CD4-positive, alpha-beta T cell (primary cell): ENCODE measurements at regions not wholly inside any gene's neighbourhood (a gene's known extent, or its start where the extent isn't known, plus 50 kb on each side); places are given as distances from the start of the nearest gene placed in this dataset.

Experiments used
- ATAC-seq: fragments of 200-7000 bp; cut with Tn5 transposase; one replicate; pipeline ENCODE4 v1.10.0; 2022; ENCODE audit warnings: mild to moderate bottlenecking; ENCODE audit not compliant: poor library complexity
- CTCF ChIA-PET: fragments of 350-600 bp; sonication (Branson Sonifier 250); formaldehyde crosslinking; loops from one replicate; lab custom pipeline; 2021; ENCODE audit warnings: antibody characterized with exemption, inconsistent platforms; lab: Charles Lee
- POLR2A ChIA-PET: fragments of 350-600 bp; sonication (Branson Sonifier 250); formaldehyde crosslinking; loops from one replicate; lab custom pipeline; 2021; ENCODE audit warnings: antibody characterized with exemption, inconsistent platforms; lab: Charles Lee
- DNase-seq, 14 experiments: peaks; one replicate each; pipeline ENCODE4 v3.0.0-alpha.2; 2013 to 2020; ENCODE audit warnings: mixed read lengths in 2 of 14
- H3K27ac ChIP-seq, 2 donors: one replicate each; pipeline versions ENCODE4 v1.5.1 to v1.7.0; 2013; ENCODE audit warnings: low read length in 2 of 2, low read depth in 1 of 2, mild to moderate bottlenecking in 1 of 2
- H3K27me3 ChIP-seq, 2 experiments: 1 replicate in 1 of 2; 2 replicates in 1 of 2; pipeline versions ENCODE4 v1.6.1 to v1.7.0; 2013; ENCODE audit warnings: low read length in 2 of 2, control low read depth in 1 of 2, mild to moderate bottlenecking in 1 of 2, moderate library complexity in 1 of 2; ENCODE audit not compliant: insufficient read depth in 2 of 2, control insufficient read depth in 1 of 2
- H3K36me3 ChIP-seq: one replicate; pipeline ENCODE4 v1.6.1; 2013; ENCODE audit warnings: low read length, control low read depth; ENCODE audit not compliant: insufficient read depth
- H3K4me1 ChIP-seq: one replicate; pipeline ENCODE4 v1.6.1; 2013; ENCODE audit warnings: low read length, control low read depth; ENCODE audit not compliant: insufficient read depth
- H3K4me3 ChIP-seq: one replicate; pipeline ENCODE4 v1.5.1; 2013; ENCODE audit warnings: mild to moderate bottlenecking, low read length, moderate library complexity
- H3K9me3 ChIP-seq, 2 experiments: 1 replicate in 1 of 2; 2 replicates in 1 of 2; pipeline versions ENCODE4 v1.6.1 to v1.7.0; 2013; ENCODE audit warnings: low read length in 2 of 2, mild to moderate bottlenecking in 2 of 2, control low read depth in 1 of 2, moderate library complexity in 1 of 2; ENCODE audit not compliant: control insufficient read depth in 1 of 2, insufficient read depth in 1 of 2
- H3K27ac Mint-ChIP-seq: one replicate; pipeline ENCODE4 v1.8.0; 2020; ENCODE audit warnings: mixed read lengths
- H3K27me3 Mint-ChIP-seq: one replicate; pipeline ENCODE4 v1.8.0; 2021; ENCODE audit warnings: mixed read lengths
- H3K36me3 Mint-ChIP-seq: one replicate; pipeline ENCODE4 v1.8.0; 2021; ENCODE audit warnings: low read depth, mixed read lengths
- H3K4me1 Mint-ChIP-seq: one replicate; pipeline ENCODE4 v1.8.0; 2021; ENCODE audit warnings: low read depth, mixed read lengths
- H3K4me3 Mint-ChIP-seq: one replicate; pipeline ENCODE4 v1.8.0; 2020; ENCODE audit warnings: mild to moderate bottlenecking, mixed read lengths
- H3K9me3 Mint-ChIP-seq: one replicate; pipeline ENCODE4 v1.8.0; 2020; ENCODE audit warnings: mixed read lengths
- CTCF ChIP-seq: fragments of 200-600 bp; IDR thresholded peaks from one replicate; pipeline ENCODE4 v1.8.0; 2022; ENCODE audit warnings: antibody characterized with exemption, mild to moderate bottlenecking
- intact Hi-C, 2 experiments: fragments of 100-400 bp; cut with DNase I in 1 of 2; cut with micrococcal nuclease in 1 of 2; formaldehyde crosslinking; loops; one replicate each; pipeline versions ENCODE4 v1.15.1 to v1.9.0; 2023 to 2025; cut with DNase I, micrococcal nuclease

GRCh38 chr2:176643646-176644045 is 374.4 kb downstream of the MTX2 start:
- no peak for TF ChIP-seq CTCF
- Histone ChIP-seq H3K27me3 (peaks cover 18 to 73% of the 10 kb centered on the region in 2 experiments), H3K4me1 (no peaks in the 10 kb centered on the region), H3K4me3 (no peak overlapping the region), H3K9me3 (no peaks in the 10 kb centered on the region), H3K36me3 (no peaks in the 10 kb centered on the region), H3K27ac (no peak overlapping the region)
- peaks cover 93% of the 10 kb centered on the region for H3K27me3 Mint-ChIP-seq
- no peaks in the 10 kb centered on the region for H3K36me3 Mint-ChIP-seq
- intact Hi-C loops: no loop called here
- POLR2A ChIA-PET: interaction anchor here (0.5 kb wide), 1 partner anchor 59 kb away, joined by 3 read pairs; no protein-coding TSS in a partner anchor
- H3K27ac Mint-ChIP-seq: no peak overlapping the region
- no peak overlapping the region for H3K4me3 Mint-ChIP-seq
- DNase-seq (no peak), ATAC-seq (no peak)
- CTCF ChIA-PET: no interaction called here
- H3K4me1 Mint-ChIP-seq: no peaks in the 10 kb centered on the region
- H3K9me3 Mint-ChIP-seq: no peaks in the 10 kb centered on the region

- no peak overlapping the region for H3K4me3 ChIP-seq
- no peak for TF ChIP-seq CTCF
- intact Hi-C loops: no loop called here
- no peak overlapping the region for H3K4me3 Mint-ChIP-seq
- no peaks in the 10 kb centered on the region for H3K36me3 ChIP-seq
- no peak overlapping the region for H3K27ac Mint-ChIP-seq
- H3K9me3 Mint-ChIP-seq: no peaks in the 10 kb centered on the region
- no peak overlapping the region for H3K27ac ChIP-seq
- no peaks in the 10 kb centered on the region for H3K4me1 Mint-ChIP-seq
- H3K27me3 ChIP-seq: peaks cover 13 to 68% of the 10 kb centered on the region in 2 experiments
- DNase-seq (no peak), ATAC-seq (no peak)
- H3K9me3 ChIP-seq: no peaks in the 10 kb centered on the region
- ChIA-PET CTCF (no interaction called here), POLR2A (no interaction called here)
- H3K36me3 Mint-ChIP-seq: no peaks in the 10 kb centered on the region
- peaks cover 88% of the 10 kb centered on the region for H3K27me3 Mint-ChIP-seq
- no peaks in the 10 kb centered on the region for H3K4me1 ChIP-seq
Measured at GRCh38 chr2:176645494-176645893, 376.3 kb downstream of the MTX2 start.

DNA sequence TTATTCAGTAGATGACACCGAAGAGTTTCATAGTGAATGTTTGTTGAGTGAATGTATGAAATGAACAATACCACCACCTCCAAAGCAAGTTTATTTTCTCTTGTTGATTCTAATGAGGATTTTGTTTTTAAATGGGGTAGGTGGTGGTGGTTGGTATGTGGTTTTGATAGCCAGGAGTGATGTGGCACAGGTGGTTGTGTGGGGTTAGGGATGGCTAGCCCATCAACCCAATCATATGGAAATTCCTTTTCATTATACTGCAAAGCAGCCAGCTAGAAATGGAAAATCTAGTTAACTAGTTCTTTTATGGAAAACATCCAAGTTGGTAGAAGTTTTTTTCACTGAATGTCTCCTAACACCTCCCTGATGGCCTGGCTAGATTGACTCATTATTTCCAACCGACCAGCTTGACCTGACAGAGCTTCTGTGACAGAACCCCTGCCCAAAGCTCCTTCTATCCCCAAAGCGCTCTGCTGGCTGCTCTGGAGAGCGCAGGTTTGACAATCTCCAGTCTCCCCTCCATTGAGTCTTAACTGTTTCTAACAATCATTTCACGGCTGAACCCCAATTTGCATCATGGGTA is 376.9 kb downstream of the MTX2 start:
- Mint-ChIP-seq H3K27ac (no peak overlapping the region), H3K9me3 (no peaks in the 10 kb centered on the region), H3K4me3 (no peak overlapping the region), H3K4me1 (no peaks in the 10 kb centered on the region), H3K36me3 (no peaks in the 10 kb centered on the region), H3K27me3 (peaks cover 88% of the 10 kb centered on the region)
- Histone ChIP-seq H3K27ac (no peak overlapping the region), H3K9me3 (no peaks in the 10 kb centered on the region), H3K4me3 (no peak overlapping the region), H3K4me1 (no peaks in the 10 kb centered on the region), H3K27me3 (peaks cover 19 to 62% of the 10 kb centered on the region in 2 experiments), H3K36me3 (no peaks in the 10 kb centered on the region)
- no peak for ATAC-seq
- intact Hi-C loops: no loop called here
- ChIA-PET POLR2A (no interaction called here), CTCF (no interaction called here)
- DNase-seq: no peak
- no peak for TF ChIP-seq CTCF
